Heart left ventricle (tissue), 16 donors: ENCODE measurements at regions not wholly inside any gene's neighbourhood (a gene's known extent, or its start where the extent isn't known, plus 50 kb on each side); places are given as distances from the start of the nearest gene placed in this dataset.

Experiments
- ATAC-seq, 4 donors: fragments of 200-7000 bp; cut with Tn5 transposase; one replicate each; pipeline ENCODE4 v1.9.1; 2020 to 2022; ENCODE audit warnings: moderate library complexity in 4 of 4, mild to moderate bottlenecking in 3 of 4, moderate number of reproducible peaks in 1 of 4
- DNase-seq, 5 donors: peaks; one replicate each; pipeline ENCODE4 v3.0.0-alpha.2; 2020
- H3K27ac ChIP-seq, 12 donors: fragments of 200-600 bp; sonication (generic) in 4 of 12; one replicate each; pipeline versions ENCODE4 v1.5.0 to v1.8.0; 2016 to 2022; ENCODE audit warnings: mild to moderate bottlenecking in 2 of 12
- H3K27me3 ChIP-seq, 9 donors: fragments of 200-600 bp; sonication (generic) in 2 of 9; one replicate each; pipeline versions ENCODE4 v1.5.1 to v1.8.0; 2016 to 2022; ENCODE audit warnings: mild to moderate bottlenecking in 3 of 9
- H3K36me3 ChIP-seq, 9 donors: fragments of 200-600 bp; sonication (generic) in 2 of 9; one replicate each; pipeline versions ENCODE4 v1.5.0 to v1.8.0; 2018 to 2022; ENCODE audit warnings: mild to moderate bottlenecking in 2 of 9
- H3K4me1 ChIP-seq, 12 donors: fragments of 200-600 bp; sonication (generic) in 4 of 12; one replicate each; pipeline versions ENCODE4 v1.5.0 to v1.8.0; 2016 to 2022; ENCODE audit warnings: mild to moderate bottlenecking in 3 of 12
- H3K4me3 ChIP-seq, 12 donors: fragments of 200-600 bp; sonication (generic) in 4 of 12; one replicate each; pipeline versions ENCODE4 v1.5.0 to v1.8.0; 2017 to 2022; ENCODE audit warnings: mild to moderate bottlenecking in 9 of 12, moderate library complexity in 4 of 12
- H3K9me3 ChIP-seq, 12 donors: fragments of 200-600 bp; sonication (generic) in 4 of 12; one replicate each; pipeline versions ENCODE4 v1.5.0 to v1.8.0; 2016 to 2022; ENCODE audit warnings: mild to moderate bottlenecking in 1 of 12
- CTCF ChIP-seq, 12 donors: fragments of 200-600 bp; sonication (generic) in 4 of 12; IDR thresholded peaks; one replicate each; pipeline versions ENCODE4 v1.5.0 to v1.8.0; 2018 to 2022; ENCODE audit warnings: antibody characterized with exemption in 12 of 12, mild to moderate bottlenecking in 5 of 12
- POLR2A ChIP-seq, 2 donors: fragments of 450-650 bp; IDR thresholded peaks; one replicate each; pipeline ENCODE4 v1.6.1; 2017; ENCODE audit warnings: antibody characterized with exemption in 2 of 2, mild to moderate bottlenecking in 2 of 2, moderate library complexity in 2 of 2
- WGBS, 4 donors: extraction: QIAGEN DNeasy Blood & Tissue Kit in 2 of 4; methylation state at CpG; one replicate each; pipeline versions ENCODE4 v1.1.5 to v1.1.7; 2013 to 2018; 5-methylcytosine and 5-hydroxymethylcytosine counted together
- intact Hi-C, 10 donors: fragments of 100-400 bp; cut with DNase I; formaldehyde crosslinking; loops; one replicate each; pipeline versions ENCODE4 v1.11.1 to v1.14.2; 2022
- donor health status: ischemic (EF 13 %, LVEDD 7.1; RV severe dilation, severe dysfunction).
- donor health status: healthy with polysubstance abuse.
- donor health status: DM: no; HTN: yes; CAD: no.
- donor health status: DM: no; HTN: no; CAD: no.
- donor health status: ischemic (EF 25% LVEDD 6.9; RV normal size, moderate dysfunction).
- donor health status: ischemic (EF 25% LVEDD 5.7; RV mildly dilated, moderate dysfunction).
- donor health status: healthy.
- donor health status: DM: yes; HTN: yes; CAD: no.
- donor health status: ischemic (EF 35%, LVEDD 5.7; RV mildly dilated, moderate dysfunction).
- donor health status: nonischemic (EF 11% LVEDD 7.7; RV severe dilation, severe dysfunction).
- donor health status: DM: yes; HTN: yes; CAD: no.
- donor health status: PGD.
- donor health status: ischemic (EF 29% LVEDD 5.4; RV normal size, mild dysfunction).
- donor health status: nonischemic (EF 23%, LVEDD 6.1; RV moderate dilation, normal function).

- intact Hi-C loops: no loop called here
- no peak for TF ChIP-seq CTCF (IDR thresholded peaks at IDR 0.05)
- no peak for TF ChIP-seq POLR2A (IDR thresholded peaks at IDR 0.05)
- no peak for DNase-seq
These were observed 305.0 kb downstream of the GATA3 start for GRCh38 chr10:8359467-8359866.

DNA sequence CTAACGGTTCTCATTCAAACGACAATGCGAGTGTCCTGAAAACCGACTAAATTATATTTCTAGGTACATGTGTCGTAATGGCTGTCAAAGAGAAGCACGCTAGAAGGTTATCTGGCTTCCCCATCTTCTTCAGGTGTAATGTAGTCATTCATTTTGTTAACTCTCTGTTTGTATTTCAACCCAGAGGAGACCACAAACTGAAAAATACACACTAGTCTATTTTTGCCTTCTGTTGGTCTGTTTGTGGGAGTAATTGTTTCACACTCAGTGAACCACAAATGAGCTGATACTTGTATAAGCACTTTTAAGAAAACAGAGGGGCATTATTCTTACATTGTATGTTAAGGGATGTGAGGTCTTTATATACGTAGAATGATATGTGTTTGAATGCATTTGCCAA lies 305.9 kb downstream of the GATA3 start:
- ATAC-seq: no peak

More at GRCh38 chr10:8359467-8359866, 305.0 kb downstream of the GATA3 start:
- Histone ChIP-seq H3K27ac (no peak overlapping the region), H3K9me3 (no peaks in the 10 kb centered on the region), H3K4me3 (no peak overlapping the region), H3K36me3 (no peaks in the 10 kb centered on the region), H3K4me1 (no peaks in the 10 kb centered on the region), H3K27me3 (peaks cover 0 to 5% (median 0%) of the 10 kb centered on the region in 9 donors)
- 95 to 99% (median 97%) methylated on average over 5 of the region's 5 CpGs for WGBS, 4 donors
- no peak for ATAC-seq

GRCh38 chr10:8360814-8361509 lies 306.5 kb downstream of the GATA3 start:
- Histone ChIP-seq H3K27me3 (no peaks in the 10 kb centered on the region), H3K9me3 (no peaks in the 10 kb centered on the region), H3K36me3 (no peaks in the 10 kb centered on the region), H3K4me3 (no peak overlapping the region), H3K4me1 (no peaks in the 10 kb centered on the region), H3K27ac (no peak overlapping the region)
- ATAC-seq (no peak), DNase-seq (no peak)
- intact Hi-C loops: no loop called here
- 44 to 64% (median 49%) methylated on average over 2 of the region's 2 CpGs for WGBS, 4 donors
- no peak for TF ChIP-seq CTCF (IDR thresholded peaks at IDR 0.05)
- TF ChIP-seq POLR2A (IDR thresholded peaks at IDR 0.05): no peak

More for the DNA sequence above, 305.9 kb downstream of the GATA3 start:
- no peak for DNase-seq
- no peaks in the 10 kb centered on the region for H3K4me1 ChIP-seq
- intact Hi-C loops: no loop called here
- no peak overlapping the region for H3K27ac ChIP-seq
- TF ChIP-seq POLR2A (IDR thresholded peaks at IDR 0.05) (no peak), CTCF (IDR thresholded peaks at IDR 0.05) (no peak)
- no peaks in the 10 kb centered on the region for H3K36me3 ChIP-seq
- 85 to 95% (median 92%) methylated on average over 7 of the region's 7 CpGs for WGBS, 4 donors
- H3K27me3 ChIP-seq: no peaks in the 10 kb centered on the region
- no peaks in the 10 kb centered on the region for H3K9me3 ChIP-seq
- H3K4me3 ChIP-seq: no peak overlapping the region

GRCh38 chr10:8361510-8361844 lies 307.0 kb downstream of the GATA3 start:
- no peaks in the 10 kb centered on the region for H3K27me3 ChIP-seq
- no peaks in the 10 kb centered on the region for H3K9me3 ChIP-seq
- H3K4me1 ChIP-seq: no peaks in the 10 kb centered on the region
- no peak overlapping the region for H3K4me3 ChIP-seq
- DNase-seq: no peak
- TF ChIP-seq POLR2A (IDR thresholded peaks at IDR 0.05) (no peak), CTCF (IDR thresholded peaks at IDR 0.05) (no peak)
- H3K27ac ChIP-seq: no peak overlapping the region
- 43 to 51% (median 48%) methylated on average over 2 of the region's 2 CpGs for WGBS, 4 donors
- intact Hi-C loops: no loop called here
- no peaks in the 10 kb centered on the region for H3K36me3 ChIP-seq
- ATAC-seq: no peak
